SK-N-MC (cell line): ENCODE measurements at regions not wholly inside any gene's neighbourhood (a gene's known extent, or its start where the extent isn't known, plus 50 kb on each side); places are given as distances from the start of the nearest gene placed in this dataset.

ENCODE experiments used
- EZH2 ChIP-seq: fragments of 200-600 bp; sonication (generic); IDR thresholded peaks from one replicate; pipeline ENCODE4 v1.6.1; 2017; ENCODE audit warnings: antibody characterized with exemption
- POLR2AphosphoS5 ChIP-seq: IDR thresholded peaks from 2 replicates; pipeline ENCODE4 v1.6.1; 2012; ENCODE audit warnings: mild to moderate bottlenecking, low read depth, low read length, borderline replicate concordance

DNA sequence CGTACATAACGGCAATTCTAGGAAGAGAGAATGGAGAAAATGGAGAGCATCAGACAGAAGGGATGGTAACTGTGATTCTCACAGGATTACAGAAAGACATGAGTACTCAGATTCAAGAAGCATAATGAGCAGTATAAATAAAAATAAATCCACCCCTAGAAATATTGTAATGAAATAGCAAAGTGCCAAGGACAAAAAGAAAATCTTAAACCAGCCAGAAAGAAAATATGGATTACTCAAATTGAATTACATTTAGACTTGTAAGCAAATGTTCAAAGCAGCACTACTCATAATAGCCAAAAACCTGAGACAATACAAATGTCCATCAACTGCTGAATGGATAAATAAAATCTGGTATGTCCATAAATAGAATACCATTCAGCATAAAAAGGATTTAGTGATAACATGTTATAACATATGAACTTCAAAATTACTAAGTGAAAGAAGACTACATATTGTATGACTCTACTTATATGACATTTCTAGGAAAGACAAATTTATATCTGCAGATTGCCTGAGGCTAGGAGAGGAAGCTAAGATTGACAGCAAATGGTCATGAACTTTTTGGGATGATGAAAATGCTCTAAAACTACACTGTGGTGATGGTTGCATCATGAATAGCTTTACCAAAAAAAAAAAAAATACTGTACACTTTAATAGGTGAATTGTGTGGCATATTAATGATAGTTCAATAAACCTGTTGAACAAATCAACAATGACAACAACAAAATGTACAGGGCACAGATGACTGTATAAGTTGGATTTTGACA lies 63.4 kb upstream of the SPTBN1 start:
- TF ChIP-seq EZH2: no peak
- no peak for TF ChIP-seq POLR2AphosphoS5
